Testis (tissue), 2 donors: ENCODE measurements at regions not wholly inside any gene's neighbourhood (a gene's known extent, or its start where the extent isn't known, plus 50 kb on each side); places are given as distances from the start of the nearest gene placed in this dataset.
"Not testable (repeated sequence)": the region's sequence is repeated elsewhere in the genome, so short reads cannot be mapped to it uniquely, and the experiment has no call there.

Source experiments
- DNase-seq: peaks from one replicate; pipeline ENCODE4 v3.0.0-alpha.2; 2019
- H3K27ac ChIP-seq, 2 donors: fragments of 200-600 bp; sonication (generic); one replicate each; pipeline ENCODE4 v1.5.1; 2019
- H3K27me3 ChIP-seq: fragments of 200-600 bp; sonication (generic); one replicate; pipeline ENCODE4 v1.5.1; 2019
- H3K36me3 ChIP-seq: fragments of 200-600 bp; sonication (generic); one replicate; pipeline ENCODE4 v1.5.1; 2017; ENCODE audit warnings: low read depth; ENCODE audit errors: missing control alignments
- H3K4me1 ChIP-seq: fragments of 200-600 bp; sonication (generic); one replicate; pipeline ENCODE4 v1.5.1; 2019
- H3K4me3 ChIP-seq, 2 donors: fragments of 200-600 bp; sonication (generic); one replicate each; pipeline ENCODE4 v1.5.1; 2017 to 2019
- H3K9me3 ChIP-seq: fragments of 200-600 bp; sonication (generic); one replicate; pipeline ENCODE4 v1.5.1; 2017
- CTCF ChIP-seq, 3 experiments: fragments of 450-650 bp in 2 of 3; fragments of 200-600 bp in 1 of 3; sonication (generic) in 1 of 3; IDR thresholded peaks; one replicate each; pipeline ENCODE4 v1.5.1; 2016 to 2019; ENCODE audit warnings: antibody characterized with exemption in 3 of 3, mild to moderate bottlenecking in 2 of 3, moderate library complexity in 1 of 3
- POLR2A ChIP-seq: fragments of 450-650 bp; IDR thresholded peaks from one replicate; pipeline ENCODE4 v1.6.1; 2017; ENCODE audit warnings: antibody characterized with exemption, mild to moderate bottlenecking, moderate library complexity
- WGBS, 2 donors: methylation state at CpG; one replicate each; pipeline ENCODE4 v1.1.5; 2018; 5-methylcytosine and 5-hydroxymethylcytosine counted together
- intact Hi-C: fragments of 100-400 bp; cut with DNase I; formaldehyde crosslinking; loops from one replicate; pipeline ENCODE4 v1.15.1; 2023; ENCODE audit warnings: low total_unique reads

- H3K4me3 ChIP-seq: no peak overlapping the region
- DNase-seq: no peak
- no peaks in the 10 kb centered on the region for H3K27me3 ChIP-seq
- H3K4me1 ChIP-seq: no peaks in the 10 kb centered on the region
- TF ChIP-seq POLR2A (no peak), CTCF (IDR thresholded peaks at IDR 0.05) (no peak)
- no peak overlapping the region for H3K27ac ChIP-seq
- H3K36me3 ChIP-seq: no peaks in the 10 kb centered on the region
- WGBS, 2 donors: 48 to 61% methylated on average over 7 of the region's 7 CpGs
- H3K9me3 ChIP-seq: no peaks in the 10 kb centered on the region
- intact Hi-C loops: no loop called here
Observed at GRCh38 chr1:229907884-229908638, 159.0 kb upstream of the GALNT2 start.

DNA sequence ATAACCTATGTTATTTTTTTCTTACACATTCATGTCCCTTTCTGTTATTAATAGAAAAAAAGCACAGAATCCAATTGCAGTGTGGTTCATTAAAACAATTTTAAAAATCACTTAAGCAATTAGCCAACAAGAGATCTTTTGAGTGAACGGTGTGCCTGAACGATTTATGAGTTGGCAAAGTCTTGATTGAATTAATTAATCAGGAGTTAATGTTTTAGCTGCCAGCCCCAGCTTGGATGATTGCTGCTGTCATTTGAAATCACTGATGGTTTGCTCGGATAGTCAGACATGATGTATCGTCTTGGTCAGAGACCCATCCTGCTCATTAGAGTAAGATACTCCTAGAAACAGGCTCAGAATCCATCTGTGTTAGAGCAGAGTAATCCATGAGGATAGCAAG is 158.3 kb upstream of the GALNT2 start:
- no peak for DNase-seq
- Histone ChIP-seq H3K27ac (no peak overlapping the region), H3K36me3 (no peaks in the 10 kb centered on the region), H3K4me3 (no peak overlapping the region), H3K4me1 (no peaks in the 10 kb centered on the region), H3K27me3 (no peaks in the 10 kb centered on the region), H3K9me3 (no peaks in the 10 kb centered on the region)
- intact Hi-C loops: no loop called here
- TF ChIP-seq POLR2A (no peak), CTCF (IDR thresholded peaks at IDR 0.05) (no peak)
- 79 to 83% methylated on average over 4 of the region's 4 CpGs for WGBS, 2 donors

GRCh38 chr1:229913489-229913888 is 153.5 kb upstream of the GALNT2 start:
- H3K9me3 ChIP-seq: no peaks in the 10 kb centered on the region
- H3K27ac ChIP-seq: no peak overlapping the region
- H3K36me3 ChIP-seq: no peaks in the 10 kb centered on the region
- intact Hi-C loops: no loop called here
- H3K4me3 ChIP-seq: no peak overlapping the region
- no peak for DNase-seq
- TF ChIP-seq POLR2A (no peak), CTCF (IDR thresholded peaks at IDR 0.05) (no peak)
- 16 to 41% methylated on average over 1 of the region's 1 CpG for WGBS, 2 donors
- H3K4me1 ChIP-seq: no peaks in the 10 kb centered on the region
- H3K27me3 ChIP-seq: no peaks in the 10 kb centered on the region

GRCh38 chr1:229919488-229919887 is 147.6 kb upstream of the GALNT2 start:
- intact Hi-C loops, DNase-seq, H3K4me3 ChIP-seq, H3K27me3 ChIP-seq, H3K9me3 ChIP-seq, H3K4me1 ChIP-seq, H3K36me3 ChIP-seq, H3K27ac ChIP-seq: not testable (repeated sequence)
- WGBS, 2 donors: 97 to 98% methylated on average over 10 of the region's 10 CpGs

DNA sequence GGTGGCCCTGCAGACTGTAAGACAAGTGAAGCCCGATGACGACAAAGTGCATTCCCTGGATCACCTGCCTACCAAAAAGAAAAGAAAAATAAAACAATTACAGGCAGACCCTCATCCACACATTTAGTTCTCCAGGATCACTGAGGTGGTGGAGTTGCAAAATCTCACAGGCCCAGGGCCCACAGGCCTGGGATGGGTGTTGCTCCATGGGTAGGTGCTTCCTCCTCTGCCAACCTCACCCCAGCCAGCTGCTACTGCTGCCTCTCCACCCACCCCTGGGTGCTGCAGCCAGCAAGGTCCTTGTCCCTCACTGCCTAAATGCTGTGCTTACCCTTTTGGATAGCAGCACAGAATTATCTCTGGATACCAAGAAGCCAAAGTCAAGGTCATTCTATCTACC is 146.4 kb upstream of the GALNT2 start:
- Histone ChIP-seq H3K4me1 (no peaks in the 10 kb centered on the region), H3K27me3 (no peaks in the 10 kb centered on the region), H3K27ac (no peak overlapping the region), H3K36me3 (no peaks in the 10 kb centered on the region), H3K9me3 (no peaks in the 10 kb centered on the region), H3K4me3 (no peak overlapping the region)
- TF ChIP-seq CTCF (IDR thresholded peaks at IDR 0.05) (no peak), POLR2A (no peak)
- intact Hi-C loops: no loop called here
- no peak for DNase-seq
- WGBS, 2 donors: 93 to 96% methylated on average over 2 of the region's 2 CpGs
